Hematopoietic multipotent progenitor cell treated with erythropoietin and hydrocortisone succinate and interleukin-3 and kit ligand, for 17 days (in vitro differentiated cells): ENCODE measurements at regions not wholly inside any gene's neighbourhood (a gene's known extent, or its start where the extent isn't known, plus 50 kb on each side); places are given as distances from the start of the nearest gene placed in this dataset.

Experiments used
- DNase-seq: peaks from one replicate; pipeline ENCODE4 v3.0.0-alpha.2; 2015; ENCODE audit warnings: low spot score

DNA sequence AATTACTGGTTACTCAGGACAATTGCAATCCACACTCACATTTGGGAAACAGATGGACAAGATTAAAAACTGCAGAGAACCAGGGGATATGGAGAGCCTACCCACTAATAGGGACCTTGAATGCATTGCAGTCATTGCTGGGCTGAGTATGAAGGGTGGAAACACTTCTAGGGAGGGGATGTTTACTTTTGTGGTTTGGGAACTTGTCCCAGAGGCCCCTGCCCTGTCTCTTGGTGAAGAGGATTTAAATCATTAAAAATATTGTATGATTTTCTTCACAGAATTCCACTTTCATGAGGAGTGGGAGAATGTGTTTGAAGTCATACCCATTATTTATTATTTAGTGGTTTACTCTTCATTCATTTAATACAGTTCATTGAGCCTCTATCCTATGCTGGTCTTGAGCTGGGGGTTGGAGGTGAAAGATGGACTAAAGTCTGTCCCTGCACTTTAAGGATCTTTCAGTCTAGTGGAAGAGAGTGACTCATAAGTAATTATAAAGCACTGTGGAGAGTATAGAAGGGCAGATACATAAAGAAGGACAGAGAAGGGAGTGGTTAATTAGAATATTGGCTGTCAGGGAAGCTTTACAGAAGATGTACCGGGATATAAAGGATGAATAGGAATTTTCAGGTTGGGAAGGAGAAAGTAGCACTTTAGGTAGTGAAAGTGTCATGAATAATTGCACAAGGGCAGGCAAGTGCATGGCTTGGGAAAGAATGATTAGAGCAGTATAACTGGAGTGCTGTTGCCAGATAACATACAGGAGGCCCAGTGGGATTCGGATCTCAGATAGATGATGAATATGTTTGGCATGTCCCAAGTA lies 313.4 kb downstream of the LPIN1 start:
- no peak for DNase-seq

DNA sequence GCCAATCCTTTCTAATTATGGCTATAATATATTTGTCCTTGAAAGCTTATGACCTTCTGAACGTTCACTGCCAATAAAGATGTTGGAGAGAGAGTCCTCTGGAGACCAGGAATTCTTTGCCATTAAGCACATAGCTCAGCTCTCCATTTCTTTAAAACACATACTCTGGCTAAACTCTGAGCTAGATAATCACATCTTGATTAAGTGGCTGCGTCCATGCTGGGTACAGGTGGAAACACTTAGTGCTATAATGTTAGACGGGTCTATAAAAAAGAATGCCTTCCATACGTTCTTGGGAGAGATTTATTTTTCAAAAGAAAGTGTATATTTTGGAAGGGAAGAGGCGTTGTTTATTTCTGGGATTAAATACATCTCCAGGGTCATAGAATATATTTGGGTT lies 314.5 kb downstream of the LPIN1 start:
- no peak for DNase-seq

DNA sequence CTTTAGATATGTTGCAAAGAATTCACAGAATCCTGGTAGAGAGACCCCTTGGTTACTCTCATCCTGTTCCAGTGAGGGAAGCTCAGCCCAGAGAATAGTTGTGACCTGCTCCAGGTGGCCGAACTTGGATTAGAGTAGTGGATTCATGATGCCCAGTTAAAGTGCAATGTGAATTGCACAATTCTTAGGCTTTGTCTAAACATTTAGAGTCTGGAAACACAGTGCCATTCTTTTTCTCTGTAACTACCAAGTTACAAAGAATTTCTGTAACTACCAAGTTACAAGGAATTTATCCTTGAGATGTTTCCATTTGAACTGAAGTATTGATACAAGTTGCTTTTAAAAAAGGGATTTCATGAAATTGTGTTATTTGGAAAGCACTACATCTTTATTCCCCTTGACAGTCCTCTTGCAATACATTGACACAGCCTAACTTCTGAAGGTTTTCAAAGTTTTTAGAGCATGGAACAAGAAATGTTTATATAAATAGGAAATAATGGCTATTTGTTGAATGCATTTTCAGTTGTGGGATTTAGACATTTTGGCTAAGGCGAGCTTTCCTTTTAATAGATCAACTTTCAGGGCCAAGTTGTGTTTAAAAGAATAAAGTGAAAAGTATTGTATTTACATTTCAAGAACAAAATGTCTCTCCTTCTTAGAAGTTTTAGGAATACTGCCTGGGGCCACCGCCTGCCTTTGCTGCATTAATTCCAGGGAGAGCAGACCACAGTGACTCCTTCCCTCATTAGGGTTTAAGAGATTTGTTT lies 315.0 kb downstream of the LPIN1 start:
- no peak for DNase-seq

DNA sequence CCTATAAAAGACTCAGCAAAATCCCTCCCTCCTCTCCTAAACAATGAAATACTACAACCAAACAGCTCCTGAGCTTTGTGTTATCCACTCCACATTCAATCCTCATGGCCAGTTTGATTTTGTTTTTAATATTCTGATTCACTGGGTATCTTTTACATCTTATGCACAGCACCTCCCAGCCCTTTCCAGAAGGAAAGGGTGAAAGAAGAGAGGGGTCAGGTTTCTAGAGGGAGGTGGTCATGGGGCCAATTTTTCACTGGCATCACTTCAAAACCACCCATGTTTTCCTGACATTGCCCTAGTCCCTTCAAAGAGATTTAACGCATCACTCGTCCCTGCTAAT lies 315.6 kb downstream of the LPIN1 start:
- no peak for DNase-seq

DNA sequence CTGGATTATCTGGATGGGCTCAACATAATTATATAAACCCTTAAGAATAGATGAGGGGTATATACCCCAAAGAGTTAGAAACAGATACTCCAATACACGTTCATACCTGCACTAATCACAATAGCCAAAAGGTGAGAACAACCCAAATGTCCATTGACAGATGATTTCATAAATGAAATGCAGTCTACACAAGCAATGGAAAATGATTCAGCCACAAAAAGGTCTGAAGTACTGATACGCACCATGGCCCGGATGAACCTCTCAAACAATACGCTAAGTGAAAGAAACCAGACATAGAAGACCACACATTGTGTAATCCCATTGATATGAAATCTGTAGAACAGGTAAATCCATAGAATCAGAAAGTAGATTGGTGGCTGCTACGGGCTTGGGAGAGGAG lies 316.8 kb downstream of the LPIN1 start:
- DNase-seq: no peak

DNA sequence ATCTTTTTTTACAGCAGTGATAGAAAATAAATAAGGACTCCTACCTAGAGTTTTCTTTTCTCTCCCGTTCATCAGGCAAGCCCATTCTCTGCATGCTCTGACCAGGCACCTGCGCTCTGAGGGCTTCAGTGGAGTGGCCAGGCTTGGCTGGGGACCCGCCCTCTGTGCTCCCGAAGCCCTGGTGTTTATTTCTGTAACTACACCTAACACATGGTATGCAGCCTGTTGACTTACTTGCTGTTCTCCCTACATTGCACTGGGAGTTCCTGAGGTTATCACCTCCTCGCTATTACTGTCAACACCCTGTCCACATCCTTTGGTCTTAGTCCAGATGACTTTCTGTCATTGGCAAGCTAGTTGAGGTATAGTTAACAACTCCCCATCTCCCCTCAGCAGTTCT lies 317.7 kb downstream of the LPIN1 start:
- DNase-seq: no peak

DNA sequence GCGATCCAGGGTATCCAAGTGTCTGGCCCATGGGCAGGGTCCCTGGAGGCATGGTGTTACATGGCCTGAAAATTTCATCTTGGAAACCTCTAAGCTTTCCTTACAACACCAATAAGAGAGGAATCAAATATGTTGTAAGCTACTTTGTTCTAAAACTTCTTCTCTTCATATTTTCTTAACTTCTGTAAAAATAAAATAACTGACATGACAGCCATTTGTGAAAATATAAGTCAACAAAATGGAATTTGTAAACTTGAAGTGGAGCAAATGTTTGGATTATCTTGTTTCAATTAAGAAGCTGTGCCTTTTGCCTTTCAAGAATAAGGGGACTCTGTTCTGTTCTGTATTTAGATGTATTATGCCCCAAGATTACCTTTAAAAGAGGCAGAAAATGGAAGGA lies 319.7 kb downstream of the LPIN1 start:
- no peak for DNase-seq

DNA sequence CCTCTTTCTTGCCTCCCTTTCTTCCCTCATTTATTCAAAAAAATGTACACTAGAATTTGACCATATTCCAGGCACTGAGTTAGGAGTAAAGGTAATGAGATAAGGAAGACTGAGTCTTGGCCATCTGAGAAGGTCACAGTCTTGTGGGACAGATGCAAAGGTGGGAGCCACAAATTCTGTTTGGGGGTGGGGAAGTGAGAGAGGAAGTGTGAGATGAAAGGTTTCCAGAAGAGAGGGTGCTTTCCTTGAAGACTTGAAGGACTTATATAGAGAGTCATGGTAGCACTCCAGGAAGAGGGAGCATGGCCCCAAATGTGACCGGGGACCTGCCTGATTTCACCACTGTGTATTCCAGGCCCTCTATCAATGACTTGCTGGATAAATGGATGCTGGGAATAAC lies 320.6 kb downstream of the LPIN1 start:
- no peak for DNase-seq

DNA sequence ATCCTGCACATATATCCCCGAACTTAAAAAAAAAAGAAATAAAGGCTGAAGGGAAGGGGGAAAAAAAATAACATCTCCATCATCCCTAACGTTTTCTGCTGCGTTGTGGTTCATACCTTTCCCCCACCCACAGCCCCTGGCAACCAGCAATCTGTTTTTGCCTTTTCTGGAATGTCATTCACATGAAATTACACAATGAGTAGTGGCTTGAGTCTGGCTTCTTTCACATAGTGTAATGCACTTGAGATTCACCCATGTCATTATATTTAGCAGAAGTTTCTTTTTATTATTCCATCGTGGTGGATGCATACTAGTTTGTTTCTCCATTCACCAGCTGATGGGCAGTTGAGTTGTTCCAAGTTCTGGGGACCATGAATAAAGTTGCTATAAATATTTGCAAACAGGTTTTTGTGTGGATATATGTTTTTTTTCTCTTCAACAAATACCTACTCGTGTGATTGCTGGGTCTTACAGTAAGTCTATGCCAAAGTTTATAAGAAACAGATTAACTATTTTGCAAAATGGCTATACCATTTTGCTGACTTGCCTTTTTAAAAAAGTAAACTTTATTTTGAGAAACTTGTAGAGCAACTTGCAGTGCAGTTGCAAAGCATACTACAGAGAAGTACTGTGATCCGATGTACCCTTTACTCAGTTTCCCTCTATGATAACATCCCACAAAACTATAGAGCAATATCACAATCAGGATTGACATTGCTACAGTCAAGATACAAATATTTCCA lies 322.5 kb downstream of the LPIN1 start:
- no peak for DNase-seq

DNA sequence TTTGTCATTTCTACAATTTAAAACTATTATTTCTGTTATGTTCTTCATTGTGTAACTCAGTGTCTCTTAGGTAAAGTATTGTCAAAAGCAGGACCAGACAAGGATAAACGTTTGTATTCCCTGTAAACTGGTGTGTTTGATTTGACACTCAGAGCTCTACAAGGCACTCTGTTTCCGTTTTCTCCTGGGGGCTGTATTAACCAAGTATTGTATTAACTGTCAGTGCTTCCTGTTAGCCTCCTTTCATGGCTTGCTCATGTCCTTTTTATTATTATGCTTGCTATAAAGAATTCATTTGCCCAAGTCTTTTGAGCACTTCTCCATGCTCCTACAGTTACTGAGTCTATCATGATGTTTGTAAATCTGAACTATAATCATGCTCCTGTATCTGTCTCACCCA lies 323.7 kb downstream of the LPIN1 start:
- DNase-seq: no peak

DNA sequence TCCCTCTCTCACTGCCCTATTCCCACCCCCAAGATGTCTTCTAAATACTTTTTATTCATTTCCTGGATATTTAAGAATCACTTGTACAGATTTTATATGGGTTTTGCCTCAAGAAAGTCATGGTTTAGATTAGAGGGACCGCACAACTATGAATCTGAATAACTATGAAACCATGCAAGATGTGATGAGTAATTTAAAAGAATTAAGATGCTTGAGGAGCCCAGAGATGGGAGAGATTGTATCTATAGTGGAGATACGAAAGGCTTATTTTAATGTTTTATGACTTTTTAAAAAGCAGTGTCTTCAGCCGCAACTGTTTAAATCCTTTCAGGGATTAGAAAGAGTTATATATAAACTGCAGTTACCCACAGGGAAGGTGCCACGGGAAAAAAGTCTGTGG lies 324.1 kb downstream of the LPIN1 start:
- no peak for DNase-seq

DNA sequence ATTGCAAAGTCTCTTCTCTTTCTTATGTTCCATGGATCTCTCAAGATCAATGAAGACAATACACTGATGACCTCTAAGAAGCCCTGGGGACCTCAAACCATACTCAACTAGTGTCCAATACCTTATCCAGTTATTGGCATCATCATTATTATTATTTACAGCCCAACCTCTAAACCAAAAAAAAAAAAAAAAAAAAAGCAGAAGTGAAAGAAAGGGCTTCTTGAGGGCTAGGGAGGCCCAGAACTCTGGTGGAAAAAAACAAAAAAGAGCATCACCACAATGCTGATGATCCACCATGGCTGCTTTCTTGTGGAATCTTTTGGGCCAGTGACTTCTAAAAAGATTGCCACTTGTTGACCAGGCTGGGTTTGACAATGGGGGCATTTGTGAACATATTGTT lies 324.9 kb downstream of the LPIN1 start:
- no peak for DNase-seq

DNA sequence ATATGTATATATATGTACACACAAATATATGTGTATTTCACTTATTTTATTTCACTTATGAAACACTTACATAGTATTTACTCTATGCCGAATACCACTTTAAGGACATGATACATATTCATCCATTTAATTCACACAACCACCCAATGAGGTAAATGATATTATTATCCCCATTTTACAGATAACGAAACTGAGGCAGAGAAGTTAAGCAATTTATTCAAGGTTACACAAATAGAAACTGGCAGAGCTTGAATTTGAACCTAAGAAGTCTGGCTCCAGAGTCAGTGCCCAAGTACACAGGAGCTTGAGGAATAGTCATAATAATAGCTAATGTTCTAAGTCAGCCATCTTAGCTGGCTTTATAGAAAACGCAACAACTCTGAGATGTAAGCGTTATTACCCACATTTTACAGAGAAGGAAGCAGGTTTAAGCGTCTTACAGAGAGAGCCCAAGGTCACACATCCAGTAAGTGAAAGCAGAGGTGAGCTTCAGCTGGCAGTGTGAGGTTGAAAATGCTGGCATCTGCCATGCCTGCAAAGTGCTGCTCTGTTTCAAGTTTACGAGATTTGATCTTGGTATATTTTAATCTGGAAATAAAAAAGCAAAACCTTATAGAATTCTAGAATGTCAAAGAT lies 326.9 kb downstream of the LPIN1 start:
- no peak for DNase-seq

DNA sequence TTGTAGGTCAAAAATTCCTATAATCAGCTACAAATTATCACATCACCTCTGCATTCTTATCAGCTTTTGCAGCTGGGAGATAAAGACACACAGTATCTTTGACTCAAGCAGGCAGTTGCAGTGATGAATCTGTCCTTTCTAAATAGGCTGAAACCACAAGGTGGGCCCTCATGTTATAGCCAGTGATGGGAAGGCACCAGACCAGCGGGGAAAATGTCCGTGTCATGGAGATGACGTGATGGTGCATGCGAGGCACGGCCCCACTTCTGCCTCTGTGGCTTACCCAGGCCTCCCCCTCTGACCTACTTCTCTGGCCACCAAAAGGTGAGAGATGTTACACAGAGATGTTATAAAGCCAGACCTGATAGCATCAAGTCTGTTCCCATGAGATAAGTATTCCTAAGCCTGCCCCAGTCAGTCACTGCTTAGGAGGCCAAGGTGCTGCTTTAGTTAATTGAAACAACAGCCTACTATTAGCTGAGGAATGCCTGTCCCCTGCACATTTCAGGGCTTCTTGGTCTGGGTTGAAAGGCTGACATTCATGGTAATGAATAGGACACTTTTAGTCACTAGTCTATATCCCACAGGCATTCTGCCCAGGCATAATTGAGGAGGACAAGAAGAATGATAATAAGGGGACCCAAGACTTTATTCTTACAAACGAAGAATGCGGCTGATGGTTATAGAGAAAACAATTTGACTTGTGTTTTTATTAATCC lies 327.9 kb downstream of the LPIN1 start:
- no peak for DNase-seq

DNA sequence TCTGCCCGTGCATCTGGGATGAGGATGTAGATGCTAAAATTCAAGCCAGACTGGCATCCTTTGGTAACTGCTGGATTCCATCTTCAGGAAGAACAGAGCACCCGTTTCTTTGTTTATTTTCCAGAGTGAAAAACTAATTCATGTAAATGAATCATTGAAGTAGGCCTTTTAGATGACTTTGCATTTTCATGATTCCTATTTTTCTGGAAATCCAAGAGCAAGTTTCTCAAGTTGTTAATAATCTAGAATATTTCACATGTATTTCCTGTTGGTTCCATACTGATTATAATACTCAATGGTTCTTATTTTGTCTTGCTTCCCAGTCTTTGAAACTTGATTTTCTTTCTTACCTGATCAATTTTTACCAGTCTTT lies 328.4 kb downstream of the LPIN1 start:
- no peak for DNase-seq

DNA sequence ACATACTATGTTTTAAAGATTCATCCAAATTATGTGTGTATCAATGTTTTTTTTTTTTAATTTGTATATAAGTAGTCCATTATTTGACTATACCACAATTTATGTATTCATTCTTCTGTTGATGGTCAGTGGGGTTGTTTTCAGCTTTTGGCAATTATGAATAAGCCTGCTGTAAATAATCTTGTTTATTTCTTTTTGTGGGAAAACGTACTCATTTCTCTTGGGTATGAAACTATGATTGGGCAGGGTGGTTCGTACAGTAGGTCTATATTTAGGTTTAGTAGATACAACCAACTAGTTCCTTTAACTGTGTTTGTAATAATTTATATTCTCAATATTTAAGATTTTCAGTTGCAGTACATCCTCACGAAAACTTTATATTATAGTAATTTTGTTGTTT lies 329.2 kb downstream of the LPIN1 start:
- no peak for DNase-seq

DNA sequence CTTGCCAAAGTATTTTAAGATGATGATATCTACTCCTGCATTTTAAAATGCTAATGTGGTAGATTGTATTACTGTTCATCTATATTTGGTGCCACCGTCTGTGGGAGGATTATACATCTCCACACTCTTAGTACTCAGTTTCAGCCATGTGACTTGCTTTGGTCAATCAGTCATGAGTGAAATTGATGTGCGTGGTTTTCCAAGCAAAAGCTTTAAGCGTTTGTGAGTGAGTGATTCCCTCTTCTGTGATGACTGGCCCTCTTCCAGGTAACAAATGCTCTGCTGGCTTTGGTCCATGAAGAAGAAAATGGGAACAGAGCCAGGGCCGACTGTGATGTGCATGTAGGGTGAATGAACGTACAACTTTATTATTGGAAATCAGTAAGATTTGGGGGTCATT lies 330.4 kb downstream of the LPIN1 start:
- DNase-seq: no peak

DNA sequence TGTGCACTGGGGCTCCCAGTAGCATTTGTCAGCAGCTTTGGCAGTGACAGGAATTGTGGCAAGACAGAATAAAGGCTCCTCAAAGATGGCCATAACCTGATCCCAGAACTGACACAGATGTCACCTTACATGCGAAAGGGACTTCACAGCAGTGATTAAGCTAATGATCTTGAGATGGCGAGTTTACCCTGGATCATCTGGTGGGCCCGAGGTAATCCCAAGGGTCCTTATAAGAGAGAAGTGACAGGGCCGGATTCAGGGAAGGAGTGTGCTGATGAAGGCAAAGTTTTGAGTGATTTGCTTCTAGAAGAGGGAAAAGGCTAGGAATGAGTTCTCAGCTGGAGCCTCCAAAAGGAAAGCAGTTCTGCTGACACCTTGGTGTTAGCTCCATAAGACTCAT lies 333.9 kb downstream of the LPIN1 start:
- DNase-seq: no peak

DNA sequence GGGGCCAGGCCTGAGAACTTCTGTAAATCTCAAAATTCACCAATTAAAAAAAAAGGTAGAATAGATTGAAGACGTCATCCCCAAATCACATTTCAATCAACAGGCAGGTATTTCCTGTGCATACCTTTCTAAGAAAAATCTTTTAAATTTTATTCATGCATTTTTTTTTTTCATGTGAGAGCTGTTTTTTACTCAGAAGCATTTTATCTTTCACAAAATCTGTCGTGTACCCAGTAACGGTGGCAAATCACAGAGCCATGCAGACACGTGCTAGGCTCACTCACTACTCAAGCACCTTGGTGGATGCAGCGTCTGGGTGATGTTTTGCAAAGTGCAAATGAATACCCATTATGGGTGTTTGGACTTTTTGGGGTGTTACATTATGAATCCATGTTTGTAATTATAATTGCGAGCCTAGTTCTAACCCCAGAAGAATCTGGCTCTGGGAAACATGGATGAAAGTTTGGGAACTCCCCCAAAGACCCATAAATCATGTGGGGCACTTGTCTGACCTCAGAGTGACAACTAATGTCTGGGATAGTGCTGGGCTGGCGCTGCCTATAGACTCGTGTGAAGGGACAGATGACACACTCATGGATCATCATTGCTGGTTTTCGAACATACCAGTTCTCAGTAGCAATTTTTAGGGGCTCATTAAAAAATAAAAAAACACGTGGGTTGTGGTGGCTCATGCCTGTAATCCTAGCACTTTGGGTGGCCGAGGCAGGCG lies 335.2 kb downstream of the LPIN1 start:
- no peak for DNase-seq

DNA sequence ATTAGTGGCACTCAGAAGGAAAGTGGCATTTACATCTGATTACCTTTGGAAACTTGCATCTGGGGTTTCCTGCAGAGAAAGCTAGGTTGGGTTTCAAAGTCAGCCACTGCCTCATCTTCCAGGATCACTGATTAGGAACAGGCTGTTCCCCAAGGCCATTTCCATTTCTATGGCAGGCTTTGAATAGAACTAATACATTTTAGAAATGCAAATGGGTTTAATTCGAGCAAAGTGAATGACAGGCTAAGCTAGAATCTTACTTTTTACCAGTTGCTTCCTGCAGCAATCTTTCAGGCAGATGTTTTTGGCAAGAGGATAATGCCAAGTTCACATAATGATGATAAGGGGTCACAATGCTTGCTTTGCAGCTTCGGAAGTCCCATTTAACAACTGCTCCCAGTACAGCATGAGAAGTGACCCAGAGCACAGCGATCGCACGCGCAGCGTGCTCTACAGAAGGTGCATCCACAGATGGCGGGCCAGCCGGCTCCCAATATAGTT lies 336.7 kb downstream of the LPIN1 start:
- no peak for DNase-seq
